ENCODE measurements at regions not wholly inside any gene's neighbourhood (a gene's known extent, or its start where the extent isn't known, plus 50 kb on each side); places are given as distances from the start of the nearest gene placed in this dataset.
"Not testable (repeated sequence)": the region's sequence is repeated elsewhere in the genome, so short reads cannot be mapped to it uniquely, and the experiment has no call there.

DNA sequence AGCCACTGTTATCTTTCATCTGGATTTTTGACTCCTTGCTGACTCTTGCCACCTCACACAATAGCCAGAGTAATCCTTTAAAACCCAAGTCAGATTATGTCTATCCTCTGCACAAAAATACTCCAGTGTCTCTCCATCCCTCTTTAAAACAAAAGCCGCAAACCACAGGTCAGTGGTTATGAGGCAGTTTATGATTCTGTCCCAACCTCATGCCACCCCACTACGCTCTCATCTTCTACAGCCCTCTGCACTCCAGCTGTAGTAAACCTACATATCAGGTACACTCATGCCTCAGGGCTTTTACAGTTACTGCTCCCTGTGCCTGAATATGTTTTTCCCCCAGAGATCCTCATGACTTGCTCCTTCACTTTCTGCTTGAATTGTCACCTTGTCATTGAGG, 113.6 kb downstream of the PRR15 start:
- TF ChIP-seq, protein P1, sequence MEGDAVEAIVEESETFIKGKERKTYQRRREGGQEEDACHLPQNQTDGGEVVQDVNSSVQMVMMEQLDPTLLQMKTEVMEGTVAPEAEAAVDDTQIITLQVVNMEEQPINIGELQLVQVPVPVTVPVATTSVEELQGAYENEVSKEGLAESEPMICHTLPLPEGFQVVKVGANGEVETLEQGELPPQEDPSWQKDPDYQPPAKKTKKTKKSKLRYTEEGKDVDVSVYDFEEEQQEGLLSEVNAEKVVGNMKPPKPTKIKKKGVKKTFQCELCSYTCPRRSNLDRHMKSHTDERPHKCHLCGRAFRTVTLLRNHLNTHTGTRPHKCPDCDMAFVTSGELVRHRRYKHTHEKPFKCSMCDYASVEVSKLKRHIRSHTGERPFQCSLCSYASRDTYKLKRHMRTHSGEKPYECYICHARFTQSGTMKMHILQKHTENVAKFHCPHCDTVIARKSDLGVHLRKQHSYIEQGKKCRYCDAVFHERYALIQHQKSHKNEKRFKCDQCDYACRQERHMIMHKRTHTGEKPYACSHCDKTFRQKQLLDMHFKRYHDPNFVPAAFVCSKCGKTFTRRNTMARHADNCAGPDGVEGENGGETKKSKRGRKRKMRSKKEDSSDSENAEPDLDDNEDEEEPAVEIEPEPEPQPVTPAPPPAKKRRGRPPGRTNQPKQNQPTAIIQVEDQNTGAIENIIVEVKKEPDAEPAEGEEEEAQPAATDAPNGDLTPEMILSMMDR (IDR thresholded peaks at IDR 0.05): not testable (repeated sequence)
- not testable (repeated sequence) for TF ChIP-seq POLR2A (IDR thresholded peaks at IDR 0.05)
